Activated naive CD8-positive, alpha-beta T cell treated with anti-CD3 and anti-CD28 coated beads, Interleukin-2, amount 50 U/mL, for 24 hours (primary cell): ENCODE measurements at regions not wholly inside any gene's neighbourhood (a gene's known extent, or its start where the extent isn't known, plus 50 kb on each side); places are given as distances from the start of the nearest gene placed in this dataset.

Experiments
- ATAC-seq: fragments of 150-1000 bp; cut with Tn5 transposase; one replicate; pipeline ENCODE4 v1.10.0; 2021
- DNase-seq: peaks from one replicate; pipeline ENCODE4 v3.0.0; 2021
- H3K27ac Mint-ChIP-seq: one replicate; pipeline ENCODE4 v1.8.0; 2021; ENCODE audit warnings: mild to moderate bottlenecking, mixed read lengths
- H3K27me3 Mint-ChIP-seq: one replicate; pipeline ENCODE4 v1.8.0; 2021; ENCODE audit warnings: mixed read lengths
- H3K36me3 Mint-ChIP-seq: one replicate; pipeline ENCODE4 v1.8.0; 2021; ENCODE audit warnings: low read depth, mixed read lengths
- H3K4me1 Mint-ChIP-seq: one replicate; pipeline ENCODE4 v1.8.0; 2021; ENCODE audit warnings: mixed read lengths
- H3K4me3 Mint-ChIP-seq: one replicate; pipeline ENCODE4 v1.8.0; 2021; ENCODE audit warnings: mild to moderate bottlenecking, moderate library complexity, mixed read lengths
- H3K9me3 Mint-ChIP-seq: one replicate; pipeline ENCODE4 v1.8.0; 2021; ENCODE audit warnings: mixed read lengths

DNA sequence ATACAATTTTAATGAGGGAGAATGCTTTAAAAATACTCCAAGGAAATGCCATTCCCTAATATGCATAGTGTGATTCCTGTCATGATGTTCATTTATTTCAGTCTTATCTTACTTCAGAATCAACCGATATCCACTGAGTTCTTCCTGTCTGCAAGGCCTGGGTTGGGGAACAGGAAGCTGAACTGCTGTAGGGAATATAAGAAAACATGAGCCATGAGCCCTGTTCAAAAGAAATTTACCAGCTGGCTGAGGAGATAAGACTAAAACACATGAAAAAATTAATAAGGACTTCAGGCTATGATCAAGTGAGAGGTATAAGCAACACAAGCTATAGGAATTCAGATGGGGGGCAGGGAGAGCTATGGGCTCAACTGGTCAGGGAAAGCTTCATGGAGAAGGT, 184.7 kb downstream of the PLPP4 start:
- Mint-ChIP-seq H3K27me3 (peaks cover 1% of the 10 kb centered on the region), H3K4me1 (no peaks in the 10 kb centered on the region), H3K27ac (no peak overlapping the region), H3K9me3 (no peaks in the 10 kb centered on the region), H3K4me3 (no peak overlapping the region), H3K36me3 (no peaks in the 10 kb centered on the region)
- no peak for DNase-seq
- no peak for ATAC-seq

DNA sequence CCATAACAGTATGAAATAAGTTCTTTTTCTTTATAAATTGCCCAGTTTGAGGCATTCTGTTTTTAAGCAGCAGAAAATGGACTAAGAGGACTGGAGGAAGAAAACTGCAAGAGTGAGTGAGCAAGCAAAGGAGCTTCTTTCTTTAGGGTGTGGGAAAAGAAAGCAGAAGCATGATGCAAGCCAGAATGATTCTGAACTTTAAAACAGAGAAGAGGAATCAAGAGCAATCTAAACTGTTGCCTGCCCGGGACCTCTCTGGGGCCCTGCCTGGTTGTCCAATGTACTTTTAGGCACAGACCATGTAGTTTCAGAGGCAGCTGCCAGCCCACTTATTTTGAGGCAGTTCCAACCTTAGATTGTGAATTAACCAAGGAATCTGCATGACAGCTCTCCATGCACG, 186.3 kb downstream of the PLPP4 start:
- Mint-ChIP-seq H3K4me1 (no peaks in the 10 kb centered on the region), H3K27ac (no peak overlapping the region), H3K4me3 (no peak overlapping the region), H3K36me3 (no peaks in the 10 kb centered on the region), H3K9me3 (no peaks in the 10 kb centered on the region), H3K27me3 (no peaks in the 10 kb centered on the region)
- ATAC-seq (no peak), DNase-seq (no peak)

DNA sequence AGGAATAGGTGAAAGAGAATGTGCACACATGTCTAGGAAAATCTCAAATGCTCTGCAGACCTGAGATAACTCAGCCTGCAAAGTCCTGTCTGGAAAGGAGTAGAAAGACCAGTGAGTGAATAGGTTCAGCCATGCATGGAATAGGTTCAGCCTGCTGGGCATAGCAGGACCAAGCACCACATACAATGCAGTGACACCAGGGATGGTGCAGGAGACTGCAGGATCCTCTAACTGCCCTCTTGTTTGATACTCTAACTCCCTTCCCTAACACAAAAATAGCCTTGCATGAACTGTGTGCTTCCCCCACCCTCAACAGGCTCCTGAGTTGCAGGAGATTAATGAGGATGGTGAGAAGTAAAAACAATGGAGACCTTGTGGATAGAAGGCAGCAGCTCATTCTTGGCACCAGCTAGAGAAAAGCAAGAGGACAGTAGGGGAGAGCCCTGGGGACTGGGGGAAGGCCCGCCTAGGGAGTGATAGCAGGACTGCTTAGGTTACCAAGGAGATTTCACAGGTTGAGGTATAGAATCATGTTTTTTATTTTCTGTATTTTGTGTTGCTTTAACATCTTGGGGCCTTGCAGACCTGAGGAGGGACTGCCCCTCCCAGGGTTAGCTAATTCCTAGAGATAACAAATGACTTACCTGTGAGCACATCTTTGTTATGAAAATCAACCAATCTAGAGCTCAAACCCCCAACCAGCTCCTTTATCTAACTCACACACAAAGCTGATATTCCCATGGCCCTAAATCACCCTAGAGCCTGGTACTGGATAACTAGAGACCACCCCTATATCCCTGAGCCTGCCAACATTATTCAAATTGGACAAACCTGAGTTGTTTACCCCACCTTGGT, 187.8 kb downstream of the PLPP4 start:
- Mint-ChIP-seq H3K36me3 (no peaks in the 10 kb centered on the region), H3K27me3 (no peaks in the 10 kb centered on the region), H3K4me3 (no peak overlapping the region), H3K27ac (no peak overlapping the region), H3K9me3 (no peaks in the 10 kb centered on the region), H3K4me1 (no peaks in the 10 kb centered on the region)
- ATAC-seq (no peak), DNase-seq (no peak)

DNA sequence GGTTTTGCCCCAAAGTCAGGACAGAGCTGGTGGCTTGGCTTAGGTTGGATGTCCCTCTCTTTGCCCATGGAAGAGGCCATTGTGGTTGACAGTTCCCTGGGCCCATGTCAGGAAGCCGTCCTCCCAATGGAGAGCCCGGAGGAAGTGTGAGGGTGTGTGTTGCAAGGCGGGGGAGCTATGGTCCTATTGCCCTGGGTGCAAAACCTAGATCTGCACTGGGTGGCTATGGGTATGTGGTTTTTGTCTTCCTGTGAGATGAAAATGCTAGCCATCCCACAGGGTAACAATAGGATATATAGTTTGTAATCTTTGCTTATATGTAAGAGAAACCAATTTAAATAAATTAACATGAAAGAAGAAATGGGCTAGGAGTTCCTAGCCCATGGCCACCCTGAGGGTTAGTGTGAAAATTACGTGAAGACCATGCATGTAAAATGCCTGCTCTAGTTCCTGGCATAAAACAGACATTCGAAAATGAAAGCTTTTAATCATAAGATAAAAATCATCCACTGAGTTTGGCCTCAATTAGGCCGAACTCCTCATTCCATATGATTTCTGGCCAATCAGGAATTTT, 189.2 kb downstream of the PLPP4 start:
- no peaks in the 10 kb centered on the region for H3K36me3 Mint-ChIP-seq
- no peaks in the 10 kb centered on the region for H3K27me3 Mint-ChIP-seq
- H3K9me3 Mint-ChIP-seq: no peaks in the 10 kb centered on the region
- ATAC-seq: no peak
- no peak overlapping the region for H3K27ac Mint-ChIP-seq
- no peak overlapping the region for H3K4me3 Mint-ChIP-seq
- H3K4me1 Mint-ChIP-seq: no peaks in the 10 kb centered on the region
- no peak for DNase-seq

DNA sequence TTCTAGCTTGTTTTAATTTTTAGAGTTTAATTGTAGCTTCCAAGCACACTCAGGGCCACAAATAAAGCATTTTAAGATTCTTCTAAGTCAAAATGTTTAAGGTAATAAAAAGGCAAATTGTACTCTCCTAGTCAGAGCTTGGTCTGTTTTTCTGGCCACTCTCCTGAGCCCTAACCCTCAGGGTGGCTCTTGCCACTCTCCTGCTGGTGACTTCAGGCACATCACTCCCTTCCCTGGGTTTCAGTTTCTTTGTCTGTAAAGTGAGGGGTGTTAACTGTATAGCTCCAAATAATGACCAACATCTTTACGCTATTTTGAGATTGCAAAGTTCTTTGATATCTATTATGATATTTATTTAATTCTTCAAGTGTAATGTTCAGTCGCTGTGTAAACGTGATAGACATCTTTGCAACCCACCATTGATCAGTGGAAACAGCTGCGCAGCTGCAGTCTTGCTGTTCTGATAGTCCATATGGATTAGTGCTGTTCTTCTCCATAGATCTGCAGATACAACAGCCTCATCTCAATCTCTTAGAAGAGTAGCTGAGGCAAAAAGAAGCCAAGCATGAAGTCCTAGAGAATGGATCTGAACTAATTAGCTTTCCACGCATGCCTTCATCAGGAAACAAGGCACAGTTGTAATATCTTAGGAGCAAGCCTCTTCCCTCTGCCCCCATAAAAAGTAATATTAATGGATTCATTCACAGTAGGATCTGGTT, 189.9 kb downstream of the PLPP4 start:
- H3K9me3 Mint-ChIP-seq: no peaks in the 10 kb centered on the region
- H3K4me3 Mint-ChIP-seq: no peak overlapping the region
- ATAC-seq (no peak), DNase-seq (no peak)
- H3K4me1 Mint-ChIP-seq: no peaks in the 10 kb centered on the region
- no peaks in the 10 kb centered on the region for H3K27me3 Mint-ChIP-seq
- H3K27ac Mint-ChIP-seq: no peak overlapping the region
- no peaks in the 10 kb centered on the region for H3K36me3 Mint-ChIP-seq

DNA sequence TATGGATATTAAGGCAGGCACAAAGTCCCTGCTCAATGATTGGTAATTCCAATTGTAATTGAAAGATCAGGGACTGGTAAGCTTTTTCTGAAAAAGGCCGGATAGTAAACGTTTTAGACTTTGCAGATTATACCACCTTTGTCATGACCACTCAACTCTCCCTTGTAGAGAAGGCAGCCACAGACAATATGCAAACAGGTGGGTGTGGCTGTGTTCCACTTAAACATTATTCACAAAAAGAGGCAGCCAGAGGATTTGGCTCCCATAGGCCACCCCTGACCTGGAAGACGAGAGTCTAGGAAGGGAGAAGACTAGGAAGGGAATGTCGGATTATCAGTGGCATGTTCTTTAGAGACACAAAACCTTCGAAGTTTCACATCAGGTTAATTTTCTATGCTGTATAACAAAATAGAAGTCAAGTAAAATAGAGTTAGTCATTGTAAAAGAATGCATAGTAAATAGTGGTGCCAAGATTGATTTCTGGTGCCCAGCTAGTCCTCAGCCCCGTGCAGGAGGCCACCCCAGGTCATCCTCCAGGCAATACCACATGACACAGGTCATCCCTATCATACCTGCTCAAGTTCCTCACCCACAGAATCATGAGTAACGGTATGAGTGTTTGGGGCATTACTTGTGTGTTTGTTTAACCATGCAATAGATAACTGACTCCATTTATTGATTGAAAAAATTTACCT, 193.8 kb downstream of the PLPP4 start:
- ATAC-seq: no peak
- no peak overlapping the region for H3K27ac Mint-ChIP-seq
- no peak for DNase-seq
- no peaks in the 10 kb centered on the region for H3K9me3 Mint-ChIP-seq
- H3K4me3 Mint-ChIP-seq: no peak overlapping the region
- no peaks in the 10 kb centered on the region for H3K36me3 Mint-ChIP-seq
- H3K27me3 Mint-ChIP-seq: no peaks in the 10 kb centered on the region
- no peaks in the 10 kb centered on the region for H3K4me1 Mint-ChIP-seq

DNA sequence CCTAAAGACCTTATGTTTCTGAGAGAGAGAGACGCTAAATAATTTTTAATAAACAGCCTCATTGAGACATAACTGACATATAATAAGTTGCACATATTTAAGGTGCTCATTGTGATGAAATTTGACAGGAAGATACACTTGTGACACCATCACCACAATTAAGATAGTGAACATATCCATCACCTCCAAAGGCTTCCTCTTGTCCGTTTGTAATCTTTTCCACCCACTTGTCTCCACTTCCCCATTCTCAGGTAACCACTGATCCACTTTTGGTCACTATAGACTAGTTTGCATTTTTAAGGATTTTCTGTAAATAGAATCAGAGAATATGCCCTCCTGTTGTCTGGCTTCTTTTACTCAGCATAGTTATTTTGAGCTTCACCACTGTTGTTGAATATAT, 195.1 kb upstream of the WDR11 start:
- no peak overlapping the region for H3K27ac Mint-ChIP-seq
- H3K27me3 Mint-ChIP-seq: peaks cover 3% of the 10 kb centered on the region
- H3K36me3 Mint-ChIP-seq: no peaks in the 10 kb centered on the region
- DNase-seq: no peak
- no peaks in the 10 kb centered on the region for H3K4me1 Mint-ChIP-seq
- ATAC-seq: no peak
- no peak overlapping the region for H3K4me3 Mint-ChIP-seq
- H3K9me3 Mint-ChIP-seq: no peaks in the 10 kb centered on the region

DNA sequence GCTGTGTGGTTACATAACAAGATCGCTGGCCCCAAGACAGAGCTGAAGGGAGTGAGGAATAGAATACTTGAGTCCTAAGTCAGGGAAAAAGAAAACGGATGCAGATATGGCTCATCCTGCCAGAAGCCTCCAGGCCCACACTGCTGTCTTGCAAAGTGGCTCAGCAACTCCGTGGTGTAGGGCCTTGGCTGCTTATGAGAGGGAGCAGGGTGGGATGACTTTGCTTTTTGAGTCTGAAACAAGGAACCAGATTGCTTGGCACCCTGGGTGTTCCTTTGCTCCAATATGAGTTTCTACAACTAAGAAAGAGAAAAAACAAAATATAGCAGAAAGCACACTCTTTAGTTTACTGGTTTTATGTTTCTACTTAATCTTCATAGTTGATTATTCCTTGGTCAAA, 193.8 kb upstream of the WDR11 start:
- Mint-ChIP-seq H3K27ac (no peak overlapping the region), H3K4me1 (no peaks in the 10 kb centered on the region), H3K36me3 (no peaks in the 10 kb centered on the region), H3K9me3 (no peaks in the 10 kb centered on the region), H3K4me3 (no peak overlapping the region), H3K27me3 (peaks cover 3% of the 10 kb centered on the region)
- DNase-seq (no peak), ATAC-seq (no peak)

DNA sequence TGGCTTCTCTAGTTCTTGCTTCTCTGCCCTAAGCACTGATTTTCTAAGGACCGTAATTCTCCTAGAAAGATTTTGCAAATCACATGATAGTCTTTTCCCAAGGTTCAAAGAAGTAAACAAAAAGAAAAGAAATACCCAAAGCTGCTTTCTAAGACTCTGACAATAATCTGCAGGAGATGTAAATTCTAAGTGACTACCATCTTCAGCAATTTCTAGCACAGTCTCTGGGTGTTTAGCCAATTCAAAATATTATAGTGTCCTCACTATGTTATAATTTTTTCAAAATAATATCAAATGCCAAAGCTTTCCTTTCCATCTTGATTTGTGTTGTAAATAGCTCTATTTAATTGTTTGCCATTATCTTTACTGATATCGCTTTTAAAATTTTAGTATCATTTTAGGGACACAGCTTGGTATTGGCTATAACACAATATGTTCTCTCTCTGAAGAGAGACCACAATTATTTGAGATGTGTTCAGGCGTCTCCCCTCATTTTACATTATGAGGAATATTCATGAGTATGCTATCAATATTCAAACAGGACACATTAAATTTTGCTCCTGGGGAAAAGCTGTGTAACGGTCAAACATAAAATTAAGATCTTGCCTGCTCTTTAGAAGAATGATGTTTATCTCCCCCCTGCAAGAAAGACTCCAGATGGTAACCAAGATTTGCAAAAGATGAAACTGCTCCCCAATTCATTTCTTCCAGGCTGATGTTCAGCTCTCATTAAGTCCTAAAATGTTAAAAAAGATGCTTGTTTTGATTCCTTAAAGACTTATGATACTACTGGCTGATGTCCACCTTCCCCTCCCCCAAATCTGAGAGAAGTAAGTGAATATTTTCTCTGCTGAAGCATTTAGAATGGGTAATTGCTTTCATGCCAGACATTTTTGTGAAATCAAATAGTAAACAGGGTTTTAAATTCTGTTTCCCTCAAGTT, 191.9 kb upstream of the WDR11 start:
- Mint-ChIP-seq H3K36me3 (no peaks in the 10 kb centered on the region), H3K4me1 (no peaks in the 10 kb centered on the region), H3K27me3 (peaks cover 3% of the 10 kb centered on the region), H3K9me3 (no peaks in the 10 kb centered on the region), H3K4me3 (no peak overlapping the region), H3K27ac (no peak overlapping the region)
- DNase-seq: no peak
- ATAC-seq: no peak

DNA sequence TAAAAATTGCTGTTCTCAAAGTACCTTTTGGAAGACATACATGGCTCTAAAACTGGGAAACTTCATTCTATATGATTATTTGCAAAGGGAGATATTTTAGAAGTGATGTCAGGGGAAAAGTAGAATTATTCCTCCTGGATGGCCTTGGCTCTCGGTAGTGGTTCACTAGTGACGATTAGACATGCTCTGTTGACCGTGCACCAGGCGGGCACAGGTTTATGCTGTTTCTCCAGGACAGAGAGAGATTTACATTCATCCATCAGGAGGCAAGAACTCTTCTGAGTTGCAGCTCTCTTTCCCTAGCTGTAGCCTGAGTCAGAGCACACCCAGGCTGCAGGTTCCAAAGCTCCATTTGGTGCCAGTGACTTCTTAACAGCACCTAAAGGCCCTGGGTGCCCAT, 184.9 kb upstream of the WDR11 start:
- H3K4me3 Mint-ChIP-seq: no peak overlapping the region
- H3K36me3 Mint-ChIP-seq: no peaks in the 10 kb centered on the region
- no peak overlapping the region for H3K27ac Mint-ChIP-seq
- no peak for ATAC-seq
- no peak for DNase-seq
- no peaks in the 10 kb centered on the region for H3K9me3 Mint-ChIP-seq
- H3K27me3 Mint-ChIP-seq: peaks cover 2% of the 10 kb centered on the region
- no peaks in the 10 kb centered on the region for H3K4me1 Mint-ChIP-seq

DNA sequence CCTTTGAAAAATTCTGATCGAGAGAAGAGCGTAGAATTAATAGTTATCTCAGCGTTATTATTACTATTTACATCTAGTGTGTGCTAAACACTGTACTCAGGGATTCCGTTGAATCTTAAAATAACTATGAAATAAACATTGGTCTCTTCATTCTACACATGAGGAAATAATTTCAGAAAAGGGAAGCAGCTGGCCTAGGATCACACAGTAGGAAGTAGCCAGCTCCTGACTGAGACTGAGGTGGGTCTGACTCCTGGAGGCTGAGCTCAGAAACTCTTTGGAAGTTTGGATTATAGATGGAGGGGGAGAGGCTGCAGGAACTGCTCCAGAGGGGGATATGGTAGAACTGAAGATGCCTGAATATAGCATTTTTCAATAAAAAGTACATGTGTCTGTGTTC, 183.9 kb upstream of the WDR11 start:
- Mint-ChIP-seq H3K9me3 (peaks cover under 1% of the 10 kb centered on the region), H3K4me3 (no peak overlapping the region), H3K4me1 (no peaks in the 10 kb centered on the region), H3K27me3 (peaks cover 2% of the 10 kb centered on the region), H3K27ac (no peak overlapping the region), H3K36me3 (no peaks in the 10 kb centered on the region)
- DNase-seq: no peak
- ATAC-seq: no peak

DNA sequence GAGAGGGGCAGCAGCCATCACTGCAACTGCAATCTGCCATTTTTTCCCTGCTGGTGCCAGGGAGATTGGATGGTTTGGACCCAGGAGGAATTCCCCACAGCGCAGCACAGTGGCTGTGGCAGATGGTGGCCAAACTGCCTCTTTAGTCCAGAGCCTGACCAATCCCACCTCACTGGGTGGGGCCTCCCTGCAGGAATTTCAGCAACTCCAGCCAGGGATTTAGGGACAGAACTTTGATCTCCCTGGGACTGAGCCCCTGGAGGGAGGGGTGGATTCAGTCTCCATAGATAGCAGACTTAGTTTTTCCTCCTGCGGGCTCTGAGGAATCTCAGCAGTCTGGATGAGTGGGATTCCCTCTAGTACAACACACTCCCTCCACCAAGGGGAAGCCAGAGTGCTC, 179.7 kb upstream of the WDR11 start:
- Mint-ChIP-seq H3K27me3 (peaks cover 2% of the 10 kb centered on the region), H3K9me3 (peaks cover 5% of the 10 kb centered on the region), H3K36me3 (no peaks in the 10 kb centered on the region)

DNA sequence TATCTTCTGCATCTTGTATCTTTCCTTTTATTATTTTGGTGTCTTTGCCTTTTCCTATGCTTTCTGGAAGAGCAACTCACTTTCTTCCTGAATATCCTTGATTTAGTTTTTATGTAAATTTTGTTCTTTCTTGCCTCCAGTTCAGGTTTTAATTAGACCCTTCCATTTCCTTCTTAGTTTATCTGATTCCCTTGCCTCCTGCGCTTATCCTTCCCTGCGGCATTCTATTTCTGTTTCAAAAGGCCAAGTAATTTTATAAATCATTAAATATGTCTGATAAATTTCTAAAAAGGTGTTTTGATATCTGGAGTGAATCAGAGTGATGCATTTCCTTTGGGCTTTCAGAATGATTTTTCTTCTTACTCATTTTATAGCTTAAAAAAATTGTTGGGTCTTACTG, 167.7 kb upstream of the WDR11 start:
- no peaks in the 10 kb centered on the region for H3K36me3 Mint-ChIP-seq
- no peak overlapping the region for H3K27ac Mint-ChIP-seq
- H3K4me1 Mint-ChIP-seq: no peaks in the 10 kb centered on the region
- ATAC-seq (no peak), DNase-seq (no peak)
- H3K4me3 Mint-ChIP-seq: no peak overlapping the region
- no peaks in the 10 kb centered on the region for H3K9me3 Mint-ChIP-seq
- H3K27me3 Mint-ChIP-seq: peaks cover 4% of the 10 kb centered on the region

More for the DNA sequence above, 179.7 kb upstream of the WDR11 start:
- Mint-ChIP-seq H3K4me3 (no peak overlapping the region), H3K4me1 (no peaks in the 10 kb centered on the region), H3K27ac (no peak overlapping the region)
- no peak for ATAC-seq
- DNase-seq: no peak

DNA sequence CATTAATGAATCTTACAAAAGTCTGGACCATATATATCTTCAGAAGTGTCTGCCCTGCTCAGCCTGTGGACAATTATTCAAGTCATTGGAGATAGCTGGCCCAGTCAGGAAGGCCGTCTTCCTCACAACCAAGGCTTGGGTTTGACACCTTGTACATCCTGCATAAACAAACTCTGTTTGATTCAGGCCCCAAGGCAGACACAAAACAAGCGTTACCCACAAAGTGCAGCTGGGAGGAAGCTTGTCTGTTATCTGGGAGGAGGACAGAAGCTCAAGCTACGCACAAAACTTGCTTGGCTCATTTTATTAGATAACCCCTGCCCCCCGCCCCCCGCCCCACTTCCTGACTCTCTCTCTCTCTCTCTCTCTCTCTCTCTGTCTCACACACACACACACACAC, 166.9 kb upstream of the WDR11 start:
- Mint-ChIP-seq H3K27me3 (peaks cover 4% of the 10 kb centered on the region), H3K27ac (no peak overlapping the region), H3K4me3 (no peak overlapping the region), H3K4me1 (no peaks in the 10 kb centered on the region), H3K9me3 (no peaks in the 10 kb centered on the region), H3K36me3 (no peaks in the 10 kb centered on the region)
- DNase-seq (no peak), ATAC-seq (no peak)
